OCI-LY3 (cell line): ENCODE measurements at regions not wholly inside any gene's neighbourhood (a gene's known extent, or its start where the extent isn't known, plus 50 kb on each side); places are given as distances from the start of the nearest gene placed in this dataset.
"Not testable (repeated sequence)": the region's sequence is repeated elsewhere in the genome, so short reads cannot be mapped to it uniquely, and the experiment has no call there.

ENCODE experiments used
- CTCF ChIP-seq: fragments of 200-600, 300-600 bp; sonication (generic); IDR thresholded peaks from 2 replicates; pipeline ENCODE4 v1.5.1; 2014; ENCODE audit warnings: antibody characterized with exemption, low read length, low read depth
- EZH2phosphoT487 ChIP-seq: fragments of 200-600 bp; shearing (Covaris generic); IDR thresholded peaks from 2 replicates; pipeline ENCODE4 v1.6.1; 2018; ENCODE audit warnings: antibody characterized with exemption, mixed run types, low read depth

GRCh38 chr5:136735611-136736010 lies 370.3 kb upstream of the TRPC7 start:
- not testable (repeated sequence) for TF ChIP-seq CTCF, EZH2phosphoT487
